NCI-H82 treated with DMSO at 0.1 percent for 48 hours (cell line): ENCODE measurements at regions not wholly inside any gene's neighbourhood (a gene's known extent, or its start where the extent isn't known, plus 50 kb on each side); places are given as distances from the start of the nearest gene placed in this dataset.
"Not testable (repeated sequence)": the region's sequence is repeated elsewhere in the genome, so short reads cannot be mapped to it uniquely, and the experiment has no call there.

Experiments used
- DNase-seq: peaks from one replicate; lab custom pipeline; 2025; ENCODE audit not compliant: unreplicated experiment; lab: John Stamatoyannopoulos, UW

GRCh38 chr21:31609081-31609480 lies 50.4 kb upstream of the SOD1 start:
- no peak for DNase-seq

- no peak for DNase-seq
These were observed 51.7 kb upstream of the SOD1 start for GRCh38 chr21:31607791-31608190.

GRCh38 chr21:31606081-31606874 lies 53.2 kb upstream of the SOD1 start:
- DNase-seq = no peak

- DNase-seq = peak; percentile 71
These were observed 54.8 kb upstream of the SOD1 start for GRCh38 chr21:31604591-31605190.

GRCh38 chr21:31599563-31599962 lies 59.9 kb upstream of the SOD1 start:
- DNase-seq = no peak

- no peak for DNase-seq
These were observed 60.5 kb upstream of the SOD1 start for GRCh38 chr21:31599013-31599412.

- no peak for DNase-seq
These were observed 61.8 kb upstream of the SOD1 start for GRCh38 chr21:31597683-31598082.

- no peak for DNase-seq
These were observed 63.4 kb upstream of the SOD1 start for GRCh38 chr21:31596055-31596454.

GRCh38 chr21:31594726-31595125 lies 64.8 kb upstream of the SOD1 start:
- DNase-seq = peak; percentile 27

GRCh38 chr21:31594279-31594678 lies 65.2 kb upstream of the SOD1 start:
- no peak for DNase-seq

GRCh38 chr21:31592963-31593560 lies 66.4 kb upstream of the SOD1 start:
- DNase-seq = no peak

GRCh38 chr21:31592516-31592915 lies 67.0 kb upstream of the SOD1 start:
- no peak for DNase-seq

GRCh38 chr21:31589820-31590219 lies 69.7 kb upstream of the SOD1 start:
- DNase-seq = no peak

- no peak for DNase-seq
These were observed 73.4 kb upstream of the SOD1 start for GRCh38 chr21:31586118-31586517.

- DNase-seq = not testable (repeated sequence)
These were observed 75.6 kb upstream of the SOD1 start for GRCh38 chr21:31583937-31584336.

GRCh38 chr21:31583498-31583897 lies 76.0 kb upstream of the SOD1 start:
- DNase-seq = no peak

GRCh38 chr21:31580866-31581276 lies 78.6 kb upstream of the SOD1 start:
- DNase-seq = peak; percentile 61

GRCh38 chr21:31577271-31577670 lies 82.2 kb upstream of the SOD1 start:
- no peak for DNase-seq

- DNase-seq = no peak
These were observed 83.1 kb upstream of the SOD1 start for GRCh38 chr21:31576428-31576827.

GRCh38 chr21:31573217-31573616 lies 86.3 kb upstream of the SOD1 start:
- no peak for DNase-seq

GRCh38 chr21:31571879-31572278 lies 87.6 kb upstream of the SOD1 start:
- no peak for DNase-seq

- no peak for DNase-seq
These were observed 88.5 kb upstream of the SOD1 start for GRCh38 chr21:31570824-31571566.
